Keratinocyte (primary cell): ENCODE measurements at regions not wholly inside any gene's neighbourhood (a gene's known extent, or its start where the extent isn't known, plus 50 kb on each side); places are given as distances from the start of the nearest gene placed in this dataset.
"Not testable (repeated sequence)": the region's sequence is repeated elsewhere in the genome, so short reads cannot be mapped to it uniquely, and the experiment has no call there.

ENCODE experiments used
- DNase-seq: peaks from one replicate; pipeline ENCODE4 v3.0.0-alpha.2; 2011; ENCODE audit warnings: low read depth, missing footprints, low spot score
- FAIRE-seq: peaks from 2 replicates; lab custom pipeline; 2011; peaks lifted over from hg19 to GRCh38; lab: Jason Lieb, UNC
- H2AFZ ChIP-seq: 2 replicates; pipeline ENCODE4 v1.6.0; 2012; ENCODE audit warnings: low read length, control low read depth, inconsistent platforms; ENCODE audit not compliant: control insufficient read depth
- H3K27ac ChIP-seq: 2 replicates; pipeline ENCODE4 v1.5.1; 2011; ENCODE audit warnings: low read length; ENCODE audit not compliant: control insufficient read depth, insufficient read depth
- H3K27me3 ChIP-seq: 3 replicates; pipeline ENCODE4 v1.6.0; 2011; ENCODE audit warnings: low read length; ENCODE audit not compliant: control insufficient read depth, insufficient read depth; ENCODE audit errors: extremely low read depth
- H3K36me3 ChIP-seq, 2 experiments: 2 replicates in 1 of 2; 3 replicates in 1 of 2; pipeline ENCODE4 v1.5.1; 2011; ENCODE audit warnings: low read length in 2 of 2, mild to moderate bottlenecking in 1 of 2; ENCODE audit not compliant: control insufficient read depth in 2 of 2, insufficient read depth in 2 of 2; ENCODE audit errors: extremely low read depth in 1 of 2
- H3K4me1 ChIP-seq: 3 replicates; pipeline ENCODE4 v1.5.1; 2011; ENCODE audit warnings: low read length; ENCODE audit not compliant: control insufficient read depth, insufficient read depth; ENCODE audit errors: extremely low read depth
- H3K4me2 ChIP-seq: 3 replicates; pipeline ENCODE4 v1.6.0; 2011; ENCODE audit warnings: low read depth, low read length; ENCODE audit not compliant: control insufficient read depth, insufficient read depth; ENCODE audit errors: extremely low read depth
- H3K4me3 ChIP-seq, 3 experiments: fragments of 200-600 bp in 1 of 3; sonication (generic) in 1 of 3; 2 replicates in 2 of 3; 3 replicates in 1 of 3; pipeline ENCODE4 v1.5.1; 2011 to 2016; ENCODE audit warnings: low read length in 3 of 3, mild to moderate bottlenecking in 3 of 3, control low read depth in 2 of 3, inconsistent platforms in 1 of 3, low read depth in 1 of 3, mixed read lengths in 1 of 3, mixed run types in 1 of 3, moderate library complexity in 1 of 3; ENCODE audit not compliant: control insufficient read depth in 2 of 3, insufficient read depth in 2 of 3; ENCODE audit errors: extremely low read depth in 1 of 3
- H3K79me2 ChIP-seq: 2 replicates; pipeline ENCODE4 v1.6.0; 2012; ENCODE audit warnings: low read length; ENCODE audit not compliant: control insufficient read depth, insufficient read depth
- H3K9ac ChIP-seq: 3 replicates; pipeline ENCODE4 v1.6.0; 2011; ENCODE audit warnings: low read length; ENCODE audit not compliant: control insufficient read depth, insufficient read depth; ENCODE audit errors: extremely low read depth
- H3K9me1 ChIP-seq: 3 replicates; pipeline ENCODE4 v1.6.0; 2011; ENCODE audit warnings: low read length; ENCODE audit not compliant: control insufficient read depth, insufficient read depth; ENCODE audit errors: extremely low read depth
- H3K9me3 ChIP-seq: 2 replicates; pipeline ENCODE4 v1.5.1; 2012; ENCODE audit warnings: low read depth, low read length; ENCODE audit not compliant: control insufficient read depth
- H4K20me1 ChIP-seq: 3 replicates; pipeline ENCODE4 v1.6.0; 2011; ENCODE audit warnings: low read length; ENCODE audit not compliant: control insufficient read depth, insufficient read depth; ENCODE audit errors: extremely low read depth
- CTCF ChIP-seq, 3 experiments: IDR thresholded peaks in 1 of 3; conservative IDR thresholded peaks in 1 of 3; optimal IDR thresholded peaks in 1 of 3; 2 replicates in 2 of 3; 3 replicates in 1 of 3; pipeline versions ENCODE3 to v1.5.1; 2011; ENCODE audit warnings: low read length in 3 of 3, mild to moderate bottlenecking in 3 of 3, moderate library complexity in 2 of 3, control low read depth in 1 of 3, inconsistent platforms in 1 of 3; ENCODE audit not compliant: insufficient read depth in 2 of 3; ENCODE audit errors: extremely low read depth in 1 of 3
- EZH2 ChIP-seq: IDR thresholded peaks from one replicate; pipeline ENCODE4 v1.6.1; 2012; ENCODE audit warnings: inconsistent platforms, mild to moderate bottlenecking, low read length, moderate library complexity
- dilution Hi-C: fragments of 300-500 bp; cut with MboI; formaldehyde crosslinking; loops from one replicate; pipeline ENCODE4 v1.7.0; 2020; ENCODE audit warnings: low sequenced_read_pairs; ENCODE audit not compliant: extremely low pct_ligation_motif_present

GRCh38 chr9:74100042-74100441, 397.1 kb upstream of the RORB start:
- Histone ChIP-seq H2AFZ (no peak overlapping the region), H3K9ac (no peak overlapping the region), H4K20me1 (no peaks in the 10 kb centered on the region), H3K9me1 (no peaks in the 10 kb centered on the region), H3K27me3 (no peaks in the 10 kb centered on the region), H3K4me1 (no peaks in the 10 kb centered on the region), H3K4me2 (no peak overlapping the region), H3K79me2 (no peaks in the 10 kb centered on the region), H3K27ac (no peak overlapping the region), H3K36me3 (no peaks in the 10 kb centered on the region), H3K9me3 (no peaks in the 10 kb centered on the region), H3K4me3 (no peak overlapping the region)
- dilution Hi-C loops: no loop called here
- FAIRE-seq (no peak), DNase-seq (no peak)
- TF ChIP-seq CTCF (optimal IDR thresholded peaks at IDR 0.05 in 1 of 3, IDR thresholded peaks at IDR 0.05 in 1 of 3, conservative IDR thresholded peaks at IDR 0.05 in 1 of 3; ENCODE audit: extremely low read depth in 1 of 3, insufficient read depth in 2 of 3, low read length in 3 of 3) (no peak), EZH2 (no peak)

GRCh38 chr9:74102148-74102547, 395.0 kb upstream of the RORB start:
- H3K27ac ChIP-seq, H3K79me2 ChIP-seq, H3K9me3 ChIP-seq, FAIRE-seq, H3K4me2 ChIP-seq, DNase-seq, H3K4me3 ChIP-seq, H3K9me1 ChIP-seq, H3K27me3 ChIP-seq, H3K9ac ChIP-seq, H3K36me3 ChIP-seq, dilution Hi-C loops, H4K20me1 ChIP-seq, H2AFZ ChIP-seq, H3K4me1 ChIP-seq: not testable (repeated sequence)

- H3K36me3 ChIP-seq: no peaks in the 10 kb centered on the region
- no peak overlapping the region for H3K9ac ChIP-seq
- no peak overlapping the region for H3K4me3 ChIP-seq
- DNase-seq (no peak), FAIRE-seq (no peak)
- no peak overlapping the region for H3K27ac ChIP-seq
- H4K20me1 ChIP-seq: no peaks in the 10 kb centered on the region
- dilution Hi-C loops: no loop called here
- no peak for TF ChIP-seq CTCF (optimal IDR thresholded peaks at IDR 0.05 in 1 of 3, IDR thresholded peaks at IDR 0.05 in 1 of 3, conservative IDR thresholded peaks at IDR 0.05 in 1 of 3; ENCODE audit: extremely low read depth in 1 of 3, insufficient read depth in 2 of 3, low read length in 3 of 3)
- TF ChIP-seq EZH2: no peak
- H3K79me2 ChIP-seq: no peaks in the 10 kb centered on the region
- H3K9me3 ChIP-seq: no peaks in the 10 kb centered on the region
- H3K4me1 ChIP-seq: no peaks in the 10 kb centered on the region
- no peaks in the 10 kb centered on the region for H3K9me1 ChIP-seq
- no peak overlapping the region for H3K4me2 ChIP-seq
- H2AFZ ChIP-seq: no peak overlapping the region
- no peaks in the 10 kb centered on the region for H3K27me3 ChIP-seq
These were observed 394.4 kb upstream of the RORB start for GRCh38 chr9:74102702-74103101.
